H54 (cell line): ENCODE measurements at regions not wholly inside any gene's neighbourhood (a gene's known extent, or its start where the extent isn't known, plus 50 kb on each side); places are given as distances from the start of the nearest gene placed in this dataset.
"Not testable (repeated sequence)": the region's sequence is repeated elsewhere in the genome, so short reads cannot be mapped to it uniquely, and the experiment has no call there.

Experiments
- DNase-seq: peaks from one replicate; pipeline ENCODE4 v3.0.0; 2011; ENCODE audit warnings: low spot score, mixed read lengths; ENCODE audit not compliant: insufficient read length
- FAIRE-seq: peaks from 3 replicates; lab custom pipeline; 2011; peaks lifted over from hg19 to GRCh38; lab: Jason Lieb, UNC
- POLR2A ChIP-seq: IDR thresholded peaks from 2 replicates; pipeline ENCODE4 v1.6.1; 2011; ENCODE audit warnings: low read depth, mild to moderate bottlenecking, low read length

DNA sequence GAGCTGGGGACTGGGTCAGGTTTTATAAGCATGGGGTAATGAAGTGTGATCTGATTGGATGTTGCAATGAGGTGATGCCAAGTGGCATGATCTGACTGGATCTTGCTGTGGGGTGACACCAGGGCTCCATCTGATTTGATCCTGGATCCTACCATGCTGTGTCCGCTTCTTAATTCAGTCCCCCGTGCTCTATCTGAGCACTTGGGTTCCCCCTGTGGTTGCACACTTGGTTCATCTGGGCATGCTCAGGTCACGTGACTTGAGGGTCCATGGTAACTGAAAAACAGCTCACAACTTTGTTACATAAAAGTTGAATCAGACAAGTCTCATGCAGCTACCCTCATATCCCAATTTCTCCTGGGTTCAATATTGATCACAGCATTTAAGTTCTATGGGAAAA is 448.6 kb upstream of the NRP1 start:
- no peak for TF ChIP-seq POLR2A
- FAIRE-seq (no peak), DNase-seq (no peak)

GRCh38 chr10:33781606-33782395 is 447.3 kb upstream of the NRP1 start:
- DNase-seq (no peak), FAIRE-seq (no peak)
- no peak for TF ChIP-seq POLR2A

- DNase-seq: no peak
- no peak for TF ChIP-seq POLR2A
- FAIRE-seq: no peak
These were observed 446.5 kb upstream of the NRP1 start for GRCh38 chr10:33780961-33781360.

DNA sequence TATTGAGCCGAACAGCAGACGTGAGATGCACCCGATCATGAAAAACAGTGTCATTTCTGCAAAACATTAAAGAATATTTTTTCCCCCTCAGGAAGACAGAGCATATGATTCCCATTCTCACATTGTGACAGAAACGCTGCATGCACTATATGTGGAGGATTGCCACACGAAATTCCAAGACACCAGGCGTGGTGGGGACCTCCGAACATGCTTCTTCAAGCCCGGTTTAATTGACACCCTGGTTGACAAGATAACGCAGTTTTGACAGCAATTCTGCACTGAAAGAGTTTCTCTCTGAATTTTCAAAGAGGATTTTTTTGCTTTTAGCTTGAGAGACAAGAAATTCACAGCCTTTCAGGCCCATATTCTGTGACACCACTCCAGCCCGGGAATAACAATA is 442.8 kb upstream of the NRP1 start:
- no peak for DNase-seq
- no peak for TF ChIP-seq POLR2A
- FAIRE-seq: no peak

- DNase-seq: no peak
- FAIRE-seq: no peak
These were observed 442.1 kb upstream of the NRP1 start for GRCh38 chr10:33776419-33777070.

GRCh38 chr10:33774857-33775256 is 440.4 kb upstream of the NRP1 start:
- no peak for FAIRE-seq
- TF ChIP-seq POLR2A: no peak
- no peak for DNase-seq

More at GRCh38 chr10:33776419-33777070, 442.1 kb upstream of the NRP1 start:
- TF ChIP-seq POLR2A: no peak

DNA sequence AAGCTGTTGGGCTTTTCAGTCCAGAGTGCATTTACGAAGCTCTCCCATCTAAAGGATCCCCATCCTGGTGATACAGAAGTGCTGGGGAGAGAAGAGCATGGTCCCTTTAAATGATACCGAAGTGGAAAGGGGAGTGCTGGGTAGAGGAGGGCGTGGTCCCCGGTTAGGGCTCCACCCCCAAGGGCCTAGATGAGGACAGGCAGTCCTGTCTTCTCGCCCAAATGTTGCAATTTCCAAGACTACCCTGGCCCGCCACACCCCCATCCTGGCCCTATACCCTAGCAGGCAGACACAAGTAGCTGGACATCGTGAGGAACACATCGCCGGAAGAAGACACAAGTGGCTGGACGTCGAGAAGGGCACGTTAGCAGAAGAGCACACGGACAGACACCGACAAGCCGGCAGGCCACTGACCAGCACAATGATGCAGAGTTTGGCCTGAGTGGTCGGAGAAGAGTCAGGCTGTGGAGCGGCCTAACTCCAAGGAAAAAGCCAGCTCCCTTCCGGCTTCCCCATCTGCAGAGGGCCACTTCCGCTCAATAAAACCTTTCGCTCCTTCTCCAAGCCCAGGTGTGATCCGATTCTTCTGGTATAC is 439.5 kb upstream of the NRP1 start:
- TF ChIP-seq POLR2A: no peak
- DNase-seq: no peak
- no peak for FAIRE-seq

GRCh38 chr10:33773253-33773573 is 438.7 kb upstream of the NRP1 start:
- DNase-seq (no peak), FAIRE-seq (no peak)
- TF ChIP-seq POLR2A: no peak

- no peak for TF ChIP-seq POLR2A
- FAIRE-seq: no peak
- DNase-seq: no peak
These were observed 438.1 kb upstream of the NRP1 start for GRCh38 chr10:33772370-33773252.

GRCh38 chr10:33771856-33772255 is 437.4 kb upstream of the NRP1 start:
- not testable (repeated sequence) for FAIRE-seq, DNase-seq

DNA sequence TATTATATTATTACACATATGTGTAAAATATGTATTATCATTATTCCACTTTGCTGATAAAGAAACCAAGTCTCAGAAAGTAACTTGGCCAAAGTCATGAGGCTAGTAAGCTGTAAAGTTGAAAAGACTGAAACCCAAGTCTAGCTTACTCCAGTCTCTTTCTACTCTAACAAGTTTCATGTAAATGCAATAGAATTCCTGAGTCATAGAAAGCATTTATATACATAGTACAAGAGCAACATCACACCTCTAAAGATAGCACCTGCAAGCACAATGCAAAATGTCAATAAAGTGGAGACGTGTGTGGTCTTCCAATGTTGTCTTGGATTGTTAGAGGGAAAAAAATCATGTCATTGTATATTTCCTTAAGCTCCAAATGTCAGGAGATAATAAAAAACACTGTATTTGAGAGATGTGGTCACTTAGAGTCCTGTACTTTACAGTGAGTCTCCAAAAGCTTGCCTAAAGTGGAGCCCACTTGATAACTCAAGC is 430.3 kb upstream of the NRP1 start:
- FAIRE-seq: no peak
- TF ChIP-seq POLR2A: no peak
- DNase-seq: no peak

- no peak for TF ChIP-seq POLR2A
- no peak for DNase-seq
- FAIRE-seq: no peak
These were observed 425.8 kb upstream of the NRP1 start for GRCh38 chr10:33760056-33760943.

- no peak for FAIRE-seq
- DNase-seq: no peak
- TF ChIP-seq POLR2A: no peak
These were observed 424.7 kb upstream of the NRP1 start for GRCh38 chr10:33759191-33759590.
